ENCODE measurements at regions not wholly inside any gene's neighbourhood (a gene's known extent, or its start where the extent isn't known, plus 50 kb on each side); places are given as distances from the start of the nearest gene placed in this dataset.

GRCh38 chr4:154013576-154013975 is 224.7 kb upstream of the SFRP2 start:
- Mint-ChIP-seq H3K9me3 (no peaks in the 10 kb centered on the region; a peak in 2 of 5 replicates), H3K4me3 (no peak overlapping the region), H3K4me1 (peaks cover 0 to 8% of the 10 kb centered on the region in 2 experiments; a peak in 3 of 4 replicates)

More at GRCh38 chr4:154013576-154013975, 224.7 kb upstream of the SFRP2 start:
- no peak overlapping the region for H2BK20ac ChIP-seq (ENCODE audit: low read depth, low read length, poor library complexity, severe bottlenecking)
- H3K27ac ChIP-seq (ENCODE audit: insufficient read length, low read depth, low read length), result no peak overlapping the region
- H2AK5ac ChIP-seq (ENCODE audit: insufficient read length, low read length), result no peak overlapping the region
- no peak overlapping the region for H4K5ac ChIP-seq (ENCODE audit: insufficient read length, low read depth, low read length)
- no peak overlapping the region for H3K9ac ChIP-seq (ENCODE audit: extremely low read depth, insufficient read length, low read length)
- Mint-ChIP-seq H3K36me3 (ENCODE audit: insufficient read depth in 1 of 3, low read depth in 3 of 3) (no peaks in the 10 kb centered on the region; a peak in 1 of 7 replicates), H3K27me3 (ENCODE audit: low read depth) (no peaks in the 10 kb centered on the region), H3K27ac (no peak overlapping the region)
- H3K27me3 ChIP-seq (ENCODE audit: insufficient read depth, low read length), result no peaks in the 10 kb centered on the region
- H3K9me3 ChIP-seq (ENCODE audit: control insufficient read depth, low read depth, low read length), result no peaks in the 10 kb centered on the region
- H2BK12ac ChIP-seq (ENCODE audit: insufficient read length, low read depth, low read length), result no peak overlapping the region
- H3K79me1 ChIP-seq (ENCODE audit: insufficient read depth, low read depth, low read length, poor library complexity, severe bottlenecking), result no peaks in the 10 kb centered on the region
- H2BK5ac ChIP-seq (ENCODE audit: insufficient read length, low read length), result no peak overlapping the region
- no peak overlapping the region for H2AFZ ChIP-seq (ENCODE audit: low read length)
- H3K4me1 ChIP-seq (ENCODE audit: insufficient read depth, low read length), result no peaks in the 10 kb centered on the region
- H2BK15ac ChIP-seq (ENCODE audit: low read depth, low read length), result no peak overlapping the region
- H3K23me2 ChIP-seq (ENCODE audit: insufficient read length, low read depth, low read length, poor library complexity, severe bottlenecking), result no peaks in the 10 kb centered on the region
- no peak overlapping the region for H3T11ph ChIP-seq (ENCODE audit: low read length)
- no peak overlapping the region for H2BK120ac ChIP-seq (ENCODE audit: low read depth, low read length, poor library complexity, severe bottlenecking)
- no peak overlapping the region for H4K8ac ChIP-seq (replicated peaks; ENCODE audit: insufficient read length, low read depth, low read length)
- H4K91ac ChIP-seq (ENCODE audit: insufficient read length, low read depth, low read length), result no peak overlapping the region
- H3K79me2 ChIP-seq (ENCODE audit: insufficient read depth, low read length), result no peaks in the 10 kb centered on the region
- H3K14ac ChIP-seq (ENCODE audit: insufficient read depth, low read length), result no peak overlapping the region
- H3K23ac ChIP-seq (ENCODE audit: insufficient read length, low read depth, low read length), result no peak overlapping the region
- DNase-seq, result no peak
- H4K20me1 ChIP-seq (ENCODE audit: control insufficient read depth, insufficient read depth, insufficient read length), result no peaks in the 10 kb centered on the region
- no peak overlapping the region for H3K18ac ChIP-seq (ENCODE audit: insufficient read length, low read depth, low read length)
- no peak overlapping the region for H3K56ac ChIP-seq (ENCODE audit: insufficient read length, low read depth, low read length)
- no peak overlapping the region for H3K4ac ChIP-seq (ENCODE audit: low read depth, low read length)
- H3K4me2 ChIP-seq (ENCODE audit: insufficient read depth, insufficient read length, low read length), result no peak overlapping the region
- TF ChIP-seq CTCF (conservative IDR thresholded peaks at IDR 0.05), result no peak

Data from H9 (cell line).